ENCODE measurements at regions not wholly inside any gene's neighbourhood (a gene's known extent, or its start where the extent isn't known, plus 50 kb on each side); places are given as distances from the start of the nearest gene placed in this dataset.

DNA sequence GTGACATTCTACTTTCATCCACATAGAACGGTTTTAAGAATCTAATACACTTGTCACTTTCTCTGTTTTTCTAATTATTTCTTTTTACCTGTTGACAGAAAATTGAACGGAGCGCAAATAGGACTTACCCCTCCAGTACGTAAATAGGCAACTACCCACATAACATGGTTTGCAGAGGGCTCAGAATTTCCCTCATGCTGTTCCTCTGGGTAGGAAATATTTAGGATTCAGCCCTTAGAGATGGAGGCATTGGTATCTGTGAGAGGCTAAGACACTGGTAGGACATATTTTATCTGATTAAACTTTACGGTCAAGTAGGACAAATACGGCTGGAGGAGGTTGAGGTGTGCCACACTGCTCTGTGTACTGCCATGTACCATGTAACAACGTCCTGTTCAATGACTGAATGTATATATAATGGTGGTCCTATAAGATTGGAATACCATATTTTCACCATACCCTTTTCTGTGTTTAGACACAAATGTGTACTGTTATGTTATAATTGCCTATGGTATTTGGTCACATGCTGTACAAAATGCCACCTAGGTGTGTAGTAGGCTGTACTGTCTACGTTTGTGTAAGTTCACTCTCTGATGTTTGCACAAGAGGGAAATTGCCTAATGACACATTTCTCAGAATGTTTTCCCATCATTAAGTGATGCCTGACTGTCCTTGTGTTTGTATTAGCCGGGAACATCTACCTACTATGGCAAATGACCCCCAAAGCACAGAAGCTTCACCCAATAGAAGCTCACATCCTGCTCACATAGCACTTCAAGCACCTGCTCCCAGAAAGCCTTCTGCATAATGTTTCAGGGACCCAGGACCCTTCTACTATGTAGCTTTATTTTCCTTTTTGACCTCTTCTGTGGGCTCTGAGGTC, 429.4 kb upstream of the AKR1E2 start:
- no peak for TF ChIP-seq NFIC (IDR thresholded peaks at IDR 0.05)
- no peak for TF ChIP-seq EP300 (IDR thresholded peaks at IDR 0.05; ENCODE audit: borderline replicate concordance)
- no peak for TF ChIP-seq RAD21 (IDR thresholded peaks at IDR 0.05; ENCODE audit: low read depth)
- no peak for TF ChIP-seq MAX (IDR thresholded peaks at IDR 0.05)
- TF ChIP-seq YY1 (IDR thresholded peaks at IDR 0.05; ENCODE audit: low read depth) = no peak

Measured in Ishikawa (cell line).